SK-N-MC (cell line): ENCODE measurements at regions not wholly inside any gene's neighbourhood (a gene's known extent, or its start where the extent isn't known, plus 50 kb on each side); places are given as distances from the start of the nearest gene placed in this dataset.

Experiments
- DNase-seq: peaks from one replicate; pipeline ENCODE4 v3.0.0-alpha.2; 2011; ENCODE audit warnings: low read depth, low spot score
- H3K27ac ChIP-seq: fragments of 200-600 bp; sonication (generic); 2 replicates; pipeline ENCODE4 v1.5.1; 2016; ENCODE audit warnings: mixed run types
- H3K36me3 ChIP-seq: fragments of 200-600 bp; sonication (generic); 2 replicates; pipeline ENCODE4 v1.6.1; 2017; ENCODE audit warnings: antibody characterized with exemption, low read length, mixed read lengths; ENCODE audit not compliant: insufficient read depth
- H3K4me3 ChIP-seq: fragments of 200-600 bp; sonication (generic); 2 replicates; pipeline ENCODE4 v1.5.1; 2016
- H3K9ac ChIP-seq: fragments of 200-600 bp; sonication (generic); 2 replicates; pipeline ENCODE4 v1.8.0; 2017; ENCODE audit warnings: mixed run types, mixed read lengths; ENCODE audit not compliant: insufficient read length
- H3K9me3 ChIP-seq: fragments of 200-600 bp; sonication (generic); 2 replicates; pipeline ENCODE4 v1.6.1; 2017; ENCODE audit warnings: low read depth, mild to moderate bottlenecking, antibody characterized with exemption, low read length, moderate library complexity, mixed read lengths
- EZH2 ChIP-seq: fragments of 200-600 bp; sonication (generic); IDR thresholded peaks from one replicate; pipeline ENCODE4 v1.6.1; 2017; ENCODE audit warnings: antibody characterized with exemption
- FOXP2 ChIP-seq: optimal IDR thresholded peaks from 2 replicates; pipeline ENCODE3; 2011; ENCODE audit warnings: mild to moderate bottlenecking, moderate library complexity; ENCODE audit not compliant: insufficient read depth; ENCODE audit errors: extremely low read length, control extremely low read depth
- POLR2AphosphoS5 ChIP-seq: IDR thresholded peaks from 2 replicates; pipeline ENCODE4 v1.6.1; 2012; ENCODE audit warnings: mild to moderate bottlenecking, low read depth, low read length, borderline replicate concordance

- Histone ChIP-seq H3K36me3 (no peaks in the 10 kb centered on the region; the same call in 1 of the 2 replicates), H3K4me3 (no peak overlapping the region), H3K27ac (no peak overlapping the region), H3K9ac (no peak overlapping the region), H3K9me3 (no peaks in the 10 kb centered on the region)
- no peak for DNase-seq
- TF ChIP-seq FOXP2: no peak
- no peak for TF ChIP-seq EZH2
- no peak for TF ChIP-seq POLR2AphosphoS5
Measured at GRCh38 chr6:139914910-139915309, 540.5 kb upstream of the CITED2 start.

- no peak for DNase-seq
- H3K9me3 ChIP-seq: no peaks in the 10 kb centered on the region
- TF ChIP-seq EZH2 (no peak), POLR2AphosphoS5 (no peak), FOXP2 (no peak)
- no peaks in the 10 kb centered on the region; the same call in 1 of the 2 replicates for H3K36me3 ChIP-seq
- H3K4me3 ChIP-seq: no peak overlapping the region
- H3K9ac ChIP-seq: no peak overlapping the region
- no peak overlapping the region for H3K27ac ChIP-seq
Measured at GRCh38 chr6:139912735-139913400, 538.4 kb upstream of the CITED2 start.

- TF ChIP-seq POLR2AphosphoS5 (no peak), FOXP2 (no peak), EZH2 (no peak)
- Histone ChIP-seq H3K9ac (no peak overlapping the region), H3K9me3 (no peaks in the 10 kb centered on the region), H3K27ac (no peak overlapping the region), H3K36me3 (no peaks in the 10 kb centered on the region; the same call in 1 of the 2 replicates), H3K4me3 (no peak overlapping the region)
- no peak for DNase-seq
Measured at GRCh38 chr6:139909992-139910391, 535.5 kb upstream of the CITED2 start.

DNA sequence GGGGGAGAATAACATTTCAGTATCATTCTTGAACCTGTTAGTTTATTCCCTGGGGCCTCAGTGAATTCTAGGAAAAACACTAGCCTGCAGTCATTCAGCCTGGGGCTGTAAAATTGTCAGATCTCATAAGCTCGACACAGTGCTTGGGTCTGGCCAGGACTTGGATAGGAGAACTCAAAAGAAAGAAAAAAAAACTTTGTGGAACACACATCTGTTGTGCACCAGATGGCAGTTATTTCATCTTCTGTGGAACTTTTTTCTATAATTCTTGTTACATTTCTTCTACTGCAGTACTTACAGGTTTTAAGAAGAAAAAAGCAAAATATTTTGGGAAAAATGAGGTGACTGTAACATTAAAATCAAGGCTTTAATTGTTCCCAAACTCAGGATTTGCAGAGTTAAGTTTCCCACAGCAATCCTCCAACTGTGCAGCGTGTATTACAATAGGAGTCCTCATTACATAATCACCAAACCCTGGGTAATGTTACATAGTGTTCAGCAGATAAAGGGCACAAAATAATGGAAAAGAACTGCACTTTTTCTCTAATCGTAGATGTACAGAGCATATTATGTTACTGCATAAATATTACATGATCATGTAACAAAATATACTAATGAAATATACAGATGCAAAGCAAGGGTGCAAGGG, 531.1 kb upstream of the CITED2 start:
- no peak for DNase-seq
- no peaks in the 10 kb centered on the region for H3K9me3 ChIP-seq
- no peaks in the 10 kb centered on the region for H3K36me3 ChIP-seq
- no peak overlapping the region for H3K9ac ChIP-seq
- TF ChIP-seq POLR2AphosphoS5 (no peak), EZH2 (no peak)
- H3K4me3 ChIP-seq: peak overlapping the region; percentile 3
- H3K27ac ChIP-seq: peak overlapping the region; percentile 49; the same call in 1 of the 2 replicates

- H3K36me3 ChIP-seq: no peaks in the 10 kb centered on the region
- H3K9me3 ChIP-seq: no peaks in the 10 kb centered on the region
- no peak overlapping the region for H3K27ac ChIP-seq
- no peak for DNase-seq
- H3K9ac ChIP-seq: no peak overlapping the region
- H3K4me3 ChIP-seq: no peak overlapping the region
- no peak for TF ChIP-seq POLR2AphosphoS5
- no peak for TF ChIP-seq FOXP2
- no peak for TF ChIP-seq EZH2
Measured at GRCh38 chr6:139904568-139904967, 530.1 kb upstream of the CITED2 start.

DNA sequence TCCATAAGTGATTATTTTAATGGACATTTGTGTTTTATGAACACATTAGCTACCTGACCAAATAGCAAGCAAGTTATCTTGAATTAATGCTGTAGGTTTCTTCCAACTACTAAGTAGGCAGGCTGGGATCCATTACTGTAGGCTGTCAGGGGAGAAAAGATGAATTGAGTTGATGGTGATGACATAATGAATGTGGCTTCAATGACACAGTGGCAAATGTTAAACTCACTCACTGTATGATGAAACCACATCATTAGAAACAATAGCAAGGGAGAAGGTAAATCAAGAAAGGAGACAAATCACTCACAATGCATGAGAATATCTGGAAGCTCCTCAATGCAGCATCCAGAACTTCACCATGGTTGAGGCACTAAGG, 529.7 kb upstream of the CITED2 start:
- TF ChIP-seq FOXP2: no peak
- no peak for TF ChIP-seq POLR2AphosphoS5
- TF ChIP-seq EZH2: no peak
- Histone ChIP-seq H3K9ac (no peak overlapping the region), H3K27ac (no peak overlapping the region), H3K36me3 (no peaks in the 10 kb centered on the region), H3K4me3 (no peak overlapping the region), H3K9me3 (no peaks in the 10 kb centered on the region)
- DNase-seq: no peak

DNA sequence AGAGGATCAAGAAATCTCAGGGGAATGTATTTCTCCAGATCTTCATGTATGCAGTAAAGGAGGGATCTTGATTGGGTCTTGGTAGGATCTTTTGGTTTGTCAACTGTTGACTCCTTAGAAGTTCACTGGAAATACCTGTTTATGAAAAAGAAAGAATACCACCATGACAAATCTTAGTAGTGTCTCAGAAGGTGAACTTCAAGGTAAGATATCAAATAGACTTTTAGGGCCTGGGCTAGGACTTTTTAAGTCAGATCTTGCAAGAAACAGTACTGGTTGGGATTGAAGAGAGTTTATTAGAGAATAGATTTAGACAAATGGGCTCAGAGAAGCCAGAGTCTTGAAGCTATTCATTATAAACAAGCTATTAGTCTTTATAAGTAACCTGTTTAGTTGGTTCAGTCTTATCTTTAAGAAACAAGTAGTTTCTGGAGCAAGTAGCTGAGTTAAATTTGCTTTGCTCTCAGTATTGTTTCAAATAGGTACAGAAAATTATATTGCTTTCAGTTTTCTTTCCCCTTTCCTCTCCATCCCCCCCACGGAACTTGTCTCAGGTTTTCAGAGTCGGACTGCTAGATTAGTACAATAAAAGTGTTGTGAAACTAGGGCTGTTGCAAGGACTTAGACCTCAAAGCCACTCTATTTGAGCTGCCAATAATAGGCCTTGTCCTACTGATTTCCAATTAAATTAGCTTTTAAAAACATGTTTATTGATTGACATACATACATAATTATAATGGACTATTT, 529.1 kb upstream of the CITED2 start:
- H3K36me3 ChIP-seq: no peaks in the 10 kb centered on the region
- H3K4me3 ChIP-seq: no peak overlapping the region
- H3K9ac ChIP-seq: no peak overlapping the region
- no peak for DNase-seq
- H3K27ac ChIP-seq: no peak overlapping the region
- H3K9me3 ChIP-seq: no peaks in the 10 kb centered on the region
- TF ChIP-seq POLR2AphosphoS5 (no peak), FOXP2 (no peak), EZH2 (no peak)

GRCh38 chr6:139895205-139895793, 520.9 kb upstream of the CITED2 start:
- Histone ChIP-seq H3K9ac (no peak overlapping the region), H3K36me3 (no peaks in the 10 kb centered on the region), H3K4me3 (no peak overlapping the region), H3K27ac (no peak overlapping the region), H3K9me3 (no peaks in the 10 kb centered on the region)
- DNase-seq: no peak
- no peak for TF ChIP-seq EZH2
